Epithelial cell of esophagus (primary cell): ENCODE measurements at regions not wholly inside any gene's neighbourhood (a gene's known extent, or its start where the extent isn't known, plus 50 kb on each side); places are given as distances from the start of the nearest gene placed in this dataset.

ENCODE experiments used
- DNase-seq: peaks from one replicate; pipeline ENCODE4 v3.0.0; 2010; ENCODE audit warnings: low read depth
- H3K4me3 ChIP-seq: 2 replicates; pipeline ENCODE4 v1.5.1; 2011; ENCODE audit warnings: mild to moderate bottlenecking, low read length, control low read depth
- CTCF ChIP-seq: IDR thresholded peaks from 2 replicates; pipeline ENCODE4 v1.5.1; 2011; ENCODE audit warnings: low read depth, mild to moderate bottlenecking, low read length, control low read depth, inconsistent platforms; ENCODE audit not compliant: insufficient read depth; ENCODE audit errors: missing control alignments

- DNase-seq, result no peak
- TF ChIP-seq CTCF, result no peak
Measured at GRCh38 chr11:97637701-97638100, 1247.9 kb downstream of the JRKL start.

GRCh38 chr11:97638641-97639224 is 1248.9 kb downstream of the JRKL start:
- no peak overlapping the region for H3K4me3 ChIP-seq
- DNase-seq, result no peak
- no peak for TF ChIP-seq CTCF

More at GRCh38 chr11:97637701-97638100, 1247.9 kb downstream of the JRKL start:
- H3K4me3 ChIP-seq, result no peak overlapping the region

GRCh38 chr11:97641988-97642387 is 1252.2 kb downstream of the JRKL start:
- no peak overlapping the region for H3K4me3 ChIP-seq
- no peak for TF ChIP-seq CTCF
- no peak for DNase-seq

- DNase-seq, result no peak
- no peak overlapping the region for H3K4me3 ChIP-seq
- TF ChIP-seq CTCF, result no peak
Measured at GRCh38 chr11:97645736-97646135, 1255.9 kb downstream of the JRKL start.

- TF ChIP-seq CTCF, result no peak
- DNase-seq, result no peak
- no peak overlapping the region for H3K4me3 ChIP-seq
Measured at GRCh38 chr11:97656356-97656755, 1266.5 kb downstream of the JRKL start.

- TF ChIP-seq CTCF, result no peak
- no peak for DNase-seq
- no peak overlapping the region for H3K4me3 ChIP-seq
Measured at GRCh38 chr11:97657852-97658251, 1268.0 kb downstream of the JRKL start.

GRCh38 chr11:97667057-97667456 is 1277.2 kb downstream of the JRKL start:
- H3K4me3 ChIP-seq, result no peak overlapping the region
- TF ChIP-seq CTCF, result no peak
- no peak for DNase-seq
